Gastrocnemius medialis (tissue), 4 donors: ENCODE measurements at regions not wholly inside any gene's neighbourhood (a gene's known extent, or its start where the extent isn't known, plus 50 kb on each side); places are given as distances from the start of the nearest gene placed in this dataset.

Source experiments
- CTCF ChIP-seq, 5 experiments: fragments of 450-650 bp in 3 of 5; fragments of 200-600 bp in 2 of 5; sonication (generic) in 2 of 5; IDR thresholded peaks in 4 of 5; conservative IDR thresholded peaks in 1 of 5; 1 replicate in 4 of 5; 2 replicates in 1 of 5; pipeline ENCODE4 v1.5.1; 2016 to 2019; ENCODE audit warnings: antibody characterized with exemption in 5 of 5, mild to moderate bottlenecking in 3 of 5, moderate library complexity in 3 of 5
- POLR2A ChIP-seq, 2 donors: fragments of 450-650 bp; IDR thresholded peaks; one replicate each; pipeline ENCODE4 v1.6.1; 2017; ENCODE audit warnings: antibody characterized with exemption in 2 of 2, mild to moderate bottlenecking in 2 of 2, moderate library complexity in 2 of 2

- TF ChIP-seq CTCF (IDR thresholded peaks at IDR 0.05 in 4 of 5, conservative IDR thresholded peaks at IDR 0.05 in 1 of 5) = no peak
- TF ChIP-seq POLR2A (IDR thresholded peaks at IDR 0.05) = no peak
Measured at GRCh38 chr12:24083838-24084237, 134.4 kb upstream of the SOX5 start.
